Endothelial cell of umbilical vein (primary cell): ENCODE measurements at regions not wholly inside any gene's neighbourhood (a gene's known extent, or its start where the extent isn't known, plus 50 kb on each side); places are given as distances from the start of the nearest gene placed in this dataset.

Experiments
- BruUV-seq: library from RNA; stranded (reverse); fragments of 400-500 nt; replicated peaks from 2 replicates; lab custom pipeline; 2021; lab: Mats Ljungman, UMichigan
- CTCF ChIA-PET: fragments of 300-600, 350-600 bp; sonication (Branson Sonifier 250); formaldehyde crosslinking; loops from one replicate; lab custom pipeline; 2021; ENCODE audit warnings: antibody characterized with exemption, inconsistent platforms; lab: Charles Lee
- POLR2A ChIA-PET: fragments of 300-600, 350-600 bp; sonication (Branson Sonifier 250); formaldehyde crosslinking; loops from one replicate; lab custom pipeline; 2021; ENCODE audit warnings: antibody characterized with exemption, inconsistent platforms; lab: Charles Lee
- DNase-seq: peaks from one replicate; pipeline ENCODE4 v3.0.0-alpha.2; 2011; ENCODE audit warnings: low read depth, low spot score
- FAIRE-seq: peaks from 2 replicates; lab custom pipeline; 2011; peaks lifted over from hg19 to GRCh38; lab: Jason Lieb, UNC
- H2AFZ ChIP-seq: 2 replicates; pipeline ENCODE4 v1.6.0; 2012; ENCODE audit warnings: low read depth, low read length, control low read depth, inconsistent platforms
- H3K27ac ChIP-seq: 2 replicates; pipeline ENCODE4 v1.5.1; 2011; ENCODE audit warnings: low read depth, mild to moderate bottlenecking, control low read depth, low read length, moderate library complexity; ENCODE audit not compliant: insufficient read depth
- H3K27me3 ChIP-seq, 2 experiments: 2 replicates each; pipeline versions ENCODE4 v1.6.0 to v1.6.1; 2011; ENCODE audit warnings: low read length in 2 of 2, mixed read lengths in 1 of 2; ENCODE audit not compliant: control insufficient read depth in 2 of 2, insufficient read depth in 2 of 2
- H3K36me3 ChIP-seq, 2 experiments: 2 replicates in 1 of 2; 3 replicates in 1 of 2; pipeline ENCODE4 v1.5.1; 2011; ENCODE audit warnings: low read length in 2 of 2, mild to moderate bottlenecking in 1 of 2, moderate library complexity in 1 of 2; ENCODE audit not compliant: control insufficient read depth in 2 of 2, insufficient read depth in 2 of 2; ENCODE audit errors: extremely low read depth in 1 of 2
- H3K4me1 ChIP-seq: 3 replicates; pipeline ENCODE4 v1.5.1; 2011; ENCODE audit warnings: mild to moderate bottlenecking, low read length; ENCODE audit not compliant: control insufficient read depth, insufficient read depth; ENCODE audit errors: extremely low read depth
- H3K4me2 ChIP-seq: 2 replicates; pipeline ENCODE4 v1.6.1; 2011; ENCODE audit warnings: low read length, control low read depth, mixed read lengths; ENCODE audit not compliant: insufficient read depth
- H3K4me3 ChIP-seq, 3 experiments: fragments of 200-600 bp in 1 of 3; sonication (generic), shearing (Covaris generic) in 1 of 3; replicated peaks in 1 of 3; 2 replicates each; pipeline ENCODE4 v1.5.1; 2011 to 2016; ENCODE audit warnings: control low read depth in 3 of 3, low read length in 3 of 3, mild to moderate bottlenecking in 2 of 3, inconsistent platforms in 1 of 3, low read depth in 1 of 3, moderate library complexity in 1 of 3; ENCODE audit not compliant: insufficient read depth in 1 of 3
- H3K79me2 ChIP-seq: 2 replicates; pipeline ENCODE4 v1.6.0; 2012; ENCODE audit warnings: low read length, inconsistent platforms; ENCODE audit not compliant: control insufficient read depth, insufficient read depth
- H3K9ac ChIP-seq: replicated peaks from 2 replicates; pipeline ENCODE3; 2011; ENCODE audit warnings: low read length, control low read depth; ENCODE audit not compliant: insufficient read depth; ENCODE audit errors: extremely low read depth
- H3K9me1 ChIP-seq: replicated peaks from 3 replicates; pipeline ENCODE4 v1.6.0; 2011; ENCODE audit warnings: mild to moderate bottlenecking, low read length; ENCODE audit not compliant: control insufficient read depth, insufficient read depth; ENCODE audit errors: extremely low read depth
- H3K9me3 ChIP-seq: replicated peaks from 2 replicates; pipeline ENCODE4 v1.5.1; 2012; ENCODE audit warnings: low read length, inconsistent platforms; ENCODE audit not compliant: control insufficient read depth, insufficient read depth
- H4K20me1 ChIP-seq: replicated peaks from 2 replicates; pipeline ENCODE3; 2011; ENCODE audit warnings: mild to moderate bottlenecking, low read length; ENCODE audit not compliant: control insufficient read depth, insufficient read depth; ENCODE audit errors: extremely low read depth
- EZH2 ChIP-seq: IDR thresholded peaks from 2 replicates; pipeline ENCODE4 v1.6.1; 2012; ENCODE audit warnings: borderline replicate concordance, low read depth, mild to moderate bottlenecking, moderate library complexity, low read length, inconsistent platforms; ENCODE audit not compliant: severe bottlenecking
- FOS ChIP-seq: IDR thresholded peaks from 2 replicates; pipeline ENCODE4 v1.6.1; 2011; ENCODE audit warnings: mild to moderate bottlenecking, low read length, moderate library complexity, borderline replicate concordance; ENCODE audit not compliant: insufficient read depth
- GATA2 ChIP-seq: IDR thresholded peaks from 2 replicates; pipeline ENCODE4 v1.7.0; 2011; ENCODE audit warnings: low read depth, mild to moderate bottlenecking, moderate library complexity, mixed read lengths, low read length; ENCODE audit not compliant: insufficient read length, insufficient read depth
- JUN ChIP-seq: IDR thresholded peaks from 2 replicates; pipeline ENCODE4 v1.6.1; 2011; ENCODE audit warnings: borderline replicate concordance, low read depth; ENCODE audit not compliant: insufficient read length, insufficient read depth
- MYC ChIP-seq: IDR thresholded peaks from one replicate; pipeline ENCODE4 v1.6.1; 2011; ENCODE audit warnings: mild to moderate bottlenecking, low read depth, low read length
- POLR2A ChIP-seq: IDR thresholded peaks from 2 replicates; pipeline ENCODE4 v1.6.1; 2012; ENCODE audit warnings: low read depth, mild to moderate bottlenecking, control low read depth, low read length
- POLR2AphosphoS5 ChIP-seq: IDR thresholded peaks from 2 replicates; pipeline ENCODE4 v1.6.1; 2012; ENCODE audit warnings: low read depth, mild to moderate bottlenecking, control low read depth, low read length, moderate library complexity; ENCODE audit not compliant: insufficient read depth
- dilution Hi-C: fragments of 300-500 bp; cut with MboI; formaldehyde crosslinking; loops from one replicate; pipeline ENCODE4 v1.15.0; 2019; ENCODE audit warnings: low sequenced_read_pairs; ENCODE audit not compliant: extremely low pct_ligation_motif_present
- intact Hi-C: fragments of 100-400 bp; cut with micrococcal nuclease; formaldehyde crosslinking; loops from one replicate; pipeline ENCODE4 v1.10.0; 2022
- TF ChIP-seq, protein P1 (sequence below), 2 donors: IDR thresholded peaks; 1 replicate in 1 of 2; 2 replicates in 1 of 2; pipeline ENCODE4 v1.5.1; 2011; ENCODE audit warnings: low read length in 2 of 2, mild to moderate bottlenecking in 2 of 2, moderate library complexity in 2 of 2, control low read depth in 1 of 2, inconsistent platforms in 1 of 2, low read depth in 1 of 2; ENCODE audit not compliant: insufficient read depth in 1 of 2; ENCODE audit errors: extremely low read depth in 1 of 2
- TF ChIP-seq, protein P2 (sequence below): IDR thresholded peaks from 2 replicates; pipeline ENCODE4 v1.6.1; 2011; ENCODE audit not compliant: insufficient read depth, insufficient read length

DNA sequence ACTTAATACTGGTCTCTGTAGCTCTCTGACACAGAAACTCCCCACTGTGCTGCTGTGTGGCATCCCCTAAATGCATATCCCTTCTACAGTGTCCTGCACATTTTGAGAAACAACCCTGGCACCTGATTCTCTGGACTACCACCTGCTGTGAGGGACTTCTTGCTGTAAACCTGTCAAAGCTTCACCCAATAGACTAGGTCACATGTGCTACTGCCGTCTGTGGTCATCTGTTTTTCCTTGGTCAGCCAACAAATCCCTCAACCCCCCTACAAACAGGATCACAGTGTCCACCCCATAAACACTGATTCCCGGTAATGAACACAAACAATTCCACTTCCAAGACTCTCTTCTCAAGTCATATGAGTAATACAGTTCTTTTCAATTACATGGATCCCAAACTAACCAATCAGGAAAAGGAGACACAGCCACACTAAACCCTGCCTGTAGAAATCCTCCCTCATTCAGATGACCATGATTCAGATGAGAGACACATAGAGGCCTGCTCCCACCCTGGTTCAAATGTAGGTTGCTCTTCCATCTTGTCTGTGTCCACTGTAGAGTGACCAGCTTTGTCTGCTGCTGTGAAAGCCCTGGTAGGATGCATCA lies 1157.4 kb downstream of the RPIA start:
- H4K20me1 ChIP-seq, result no peaks in the 10 kb centered on the region
- H3K9me3 ChIP-seq, result peaks cover 13% of the 10 kb centered on the region
- H3K4me1 ChIP-seq, result no peaks in the 10 kb centered on the region
- ChIA-PET POLR2A (no interaction called here), CTCF (no interaction called here)
- H2AFZ ChIP-seq, result no peak overlapping the region
- H3K4me2 ChIP-seq, result no peak overlapping the region
- no peak for DNase-seq
- no peak overlapping the region for H3K9ac ChIP-seq
- no peak overlapping the region for H3K27ac ChIP-seq
- TF ChIP-seq POLR2AphosphoS5, result no peak
- TF ChIP-seq, protein P1, sequence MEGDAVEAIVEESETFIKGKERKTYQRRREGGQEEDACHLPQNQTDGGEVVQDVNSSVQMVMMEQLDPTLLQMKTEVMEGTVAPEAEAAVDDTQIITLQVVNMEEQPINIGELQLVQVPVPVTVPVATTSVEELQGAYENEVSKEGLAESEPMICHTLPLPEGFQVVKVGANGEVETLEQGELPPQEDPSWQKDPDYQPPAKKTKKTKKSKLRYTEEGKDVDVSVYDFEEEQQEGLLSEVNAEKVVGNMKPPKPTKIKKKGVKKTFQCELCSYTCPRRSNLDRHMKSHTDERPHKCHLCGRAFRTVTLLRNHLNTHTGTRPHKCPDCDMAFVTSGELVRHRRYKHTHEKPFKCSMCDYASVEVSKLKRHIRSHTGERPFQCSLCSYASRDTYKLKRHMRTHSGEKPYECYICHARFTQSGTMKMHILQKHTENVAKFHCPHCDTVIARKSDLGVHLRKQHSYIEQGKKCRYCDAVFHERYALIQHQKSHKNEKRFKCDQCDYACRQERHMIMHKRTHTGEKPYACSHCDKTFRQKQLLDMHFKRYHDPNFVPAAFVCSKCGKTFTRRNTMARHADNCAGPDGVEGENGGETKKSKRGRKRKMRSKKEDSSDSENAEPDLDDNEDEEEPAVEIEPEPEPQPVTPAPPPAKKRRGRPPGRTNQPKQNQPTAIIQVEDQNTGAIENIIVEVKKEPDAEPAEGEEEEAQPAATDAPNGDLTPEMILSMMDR (IDR thresholded peaks at IDR 0.05; ENCODE audit: extremely low read depth in 1 of 2, insufficient read depth in 1 of 2, low read depth in 1 of 2, low read length in 2 of 2), result no peak
- TF ChIP-seq JUN, result no peak
- TF ChIP-seq EZH2, result no peak
- no peak for TF ChIP-seq POLR2A
- no peak for TF ChIP-seq MYC
- TF ChIP-seq, protein P2, sequence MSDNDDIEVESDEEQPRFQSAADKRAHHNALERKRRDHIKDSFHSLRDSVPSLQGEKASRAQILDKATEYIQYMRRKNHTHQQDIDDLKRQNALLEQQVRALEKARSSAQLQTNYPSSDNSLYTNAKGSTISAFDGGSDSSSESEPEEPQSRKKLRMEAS, result no peak
- no peak for TF ChIP-seq GATA2
- no peak for TF ChIP-seq FOS
- H3K36me3 ChIP-seq, result no peaks in the 10 kb centered on the region
- H3K79me2 ChIP-seq, result no peaks in the 10 kb centered on the region
- no peaks in the 10 kb centered on the region for H3K27me3 ChIP-seq
- dilution Hi-C loops, result no loop called here
- no peak for FAIRE-seq
- intact Hi-C loops, result no loop called here
- BruUV-seq, result no TSS peak
- no peak overlapping the region for H3K4me3 ChIP-seq
- H3K9me1 ChIP-seq, result no peaks in the 10 kb centered on the region
